ENCODE measurements at regions not wholly inside any gene's neighbourhood (a gene's known extent, or its start where the extent isn't known, plus 50 kb on each side); places are given as distances from the start of the nearest gene placed in this dataset.

GRCh38 chr17:77455111-77455890 lies 314.5 kb downstream of the SEC14L1 start:
- TF ChIP-seq CTCF (IDR thresholded peaks at IDR 0.05) (no peak), POLR2AphosphoS5 (IDR thresholded peaks at IDR 0.05) (no peak), EP300 (IDR thresholded peaks at IDR 0.05; ENCODE audit: low read depth) (no peak)

All from transverse colon (tissue), 4 donors.